ENCODE measurements at regions not wholly inside any gene's neighbourhood (a gene's known extent, or its start where the extent isn't known, plus 50 kb on each side); places are given as distances from the start of the nearest gene placed in this dataset.

GRCh38 chr6:22049002-22049401, 247.8 kb downstream of the PRL start:
- TF ChIP-seq POLR2A (IDR thresholded peaks at IDR 0.05) (no peak), CTCF (IDR thresholded peaks at IDR 0.05) (no peak)

All from heart left ventricle (tissue), 13 donors.